ENCODE measurements at regions not wholly inside any gene's neighbourhood (a gene's known extent, or its start where the extent isn't known, plus 50 kb on each side); places are given as distances from the start of the nearest gene placed in this dataset.
"Not testable (repeated sequence)": the region's sequence is repeated elsewhere in the genome, so short reads cannot be mapped to it uniquely, and the experiment has no call there.

- DNase-seq = peak; percentile 22
These were observed 147.6 kb upstream of the SHH start for GRCh38 chr7:155959894-155960293.

- no peak for DNase-seq
These were observed 144.7 kb upstream of the SHH start for GRCh38 chr7:155956977-155957376.

DNA sequence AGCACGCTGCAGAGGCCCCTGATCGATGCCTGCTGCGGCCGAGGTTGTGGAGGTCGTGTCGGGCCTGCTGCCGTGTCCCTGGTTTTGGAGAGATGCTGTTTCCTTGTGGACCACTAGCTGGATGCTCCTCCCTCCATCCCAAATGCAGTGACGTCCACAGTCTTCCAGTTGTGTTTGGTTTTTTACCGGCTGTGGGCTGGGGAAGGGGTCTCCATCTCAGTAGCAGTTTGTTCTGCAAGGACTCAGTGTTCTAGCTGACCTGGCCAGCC lies 143.0 kb upstream of the SHH start:
- DNase-seq = no peak

DNA sequence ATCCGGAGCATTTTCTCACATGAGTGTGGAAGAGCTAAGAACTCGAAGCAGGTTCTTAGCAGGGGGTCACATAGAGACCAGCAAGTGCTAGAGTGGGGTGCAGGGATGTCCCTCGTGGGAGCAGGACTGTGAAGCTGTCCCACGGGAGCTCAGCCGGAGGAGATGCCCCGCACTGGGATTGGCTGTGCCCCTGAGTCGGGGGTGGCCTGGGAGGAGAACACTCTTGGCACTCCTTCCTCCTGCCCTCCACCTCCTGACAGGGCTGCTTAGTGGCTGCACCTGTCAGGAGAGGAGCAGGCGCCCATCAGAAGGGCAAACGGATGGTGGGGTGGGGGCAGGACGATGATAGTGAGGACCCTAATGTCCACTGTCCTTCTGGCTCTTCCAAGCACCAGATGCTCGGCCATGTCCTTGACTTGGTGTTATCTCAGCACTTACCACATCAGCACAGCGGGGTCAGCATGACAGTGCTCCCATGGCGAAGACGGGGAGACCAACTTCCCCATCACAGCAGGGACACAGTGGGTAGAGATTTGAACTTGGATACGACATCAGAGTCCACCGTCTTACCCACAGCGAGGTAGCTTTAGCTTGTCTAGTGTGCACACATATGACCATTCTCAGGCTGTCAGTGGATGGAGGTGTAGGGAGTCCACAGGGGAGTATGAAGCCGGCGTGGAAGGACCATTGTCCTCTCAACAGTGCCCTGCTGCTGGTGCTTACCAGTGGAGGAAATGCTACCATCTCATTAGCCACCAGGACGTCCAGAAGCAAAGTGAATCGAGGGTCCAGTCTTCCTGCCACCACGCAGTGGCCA lies 142.5 kb upstream of the SHH start:
- no peak for DNase-seq

GRCh38 chr7:155953781-155954549 lies 141.7 kb upstream of the SHH start:
- no peak for DNase-seq

- DNase-seq = no peak
These were observed 141.2 kb upstream of the SHH start for GRCh38 chr7:155953501-155953778.

GRCh38 chr7:155951554-155952158 lies 139.4 kb upstream of the SHH start:
- DNase-seq = no peak

DNA sequence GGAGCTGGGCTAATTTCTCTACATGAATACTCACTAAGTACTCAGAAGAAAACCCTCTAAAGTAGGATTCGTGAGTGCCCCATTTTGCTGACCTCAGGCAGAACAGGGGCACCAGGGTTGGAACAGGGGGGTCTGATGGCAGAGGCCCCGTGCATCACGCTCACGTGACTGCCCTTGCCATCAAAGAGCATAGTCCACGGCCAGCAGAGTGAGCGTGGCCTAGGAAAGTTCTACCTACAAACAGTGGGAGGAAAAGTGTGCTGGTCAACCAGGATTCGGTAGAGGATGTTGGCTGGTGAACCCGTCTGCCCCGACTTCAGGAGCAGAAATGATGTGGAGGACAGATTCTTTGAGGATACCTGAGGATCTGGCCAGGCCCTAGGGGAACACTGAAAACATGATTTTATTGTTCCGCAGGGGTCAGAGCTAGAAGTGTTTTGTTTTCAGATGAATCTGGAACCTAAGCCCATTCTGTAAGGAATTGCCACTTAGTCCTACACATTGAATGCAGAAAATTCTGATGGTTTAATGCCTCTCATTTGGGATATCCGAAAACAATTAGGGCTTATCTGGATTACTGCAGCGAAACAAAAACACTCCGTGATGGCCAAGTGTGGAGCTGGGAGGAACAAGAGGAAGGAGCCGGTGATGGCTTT lies 138.8 kb upstream of the SHH start:
- DNase-seq = no peak

GRCh38 chr7:155948845-155949244 lies 136.6 kb upstream of the SHH start:
- DNase-seq = no peak

GRCh38 chr7:155948423-155948822 lies 136.2 kb upstream of the SHH start:
- DNase-seq = no peak

- DNase-seq = no peak
These were observed 134.8 kb upstream of the SHH start for GRCh38 chr7:155947051-155947450.

- no peak for DNase-seq
These were observed 133.5 kb upstream of the SHH start for GRCh38 chr7:155945670-155946325.

DNA sequence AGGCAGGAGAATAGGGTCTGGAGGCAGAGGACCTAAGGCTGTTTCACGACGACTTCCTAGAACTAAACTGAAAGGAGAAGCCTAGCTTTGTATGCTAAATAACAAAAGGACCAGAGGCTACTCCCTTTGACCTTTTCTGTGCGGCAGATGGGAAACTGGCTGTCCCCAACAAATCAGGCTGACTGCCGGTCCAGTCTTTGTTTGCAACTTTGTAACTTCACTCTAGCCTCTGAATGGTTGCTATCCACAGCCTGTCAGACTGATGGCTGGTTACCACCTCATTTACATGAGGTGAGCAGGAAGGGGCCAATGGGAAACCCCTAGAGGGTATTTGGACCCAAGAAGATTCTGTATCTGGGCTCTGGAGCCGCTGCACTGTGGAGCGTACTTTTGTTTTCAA lies 132.6 kb upstream of the SHH start:
- DNase-seq = no peak

GRCh38 chr7:155943251-155943899 lies 131.1 kb upstream of the SHH start:
- DNase-seq = no peak

DNA sequence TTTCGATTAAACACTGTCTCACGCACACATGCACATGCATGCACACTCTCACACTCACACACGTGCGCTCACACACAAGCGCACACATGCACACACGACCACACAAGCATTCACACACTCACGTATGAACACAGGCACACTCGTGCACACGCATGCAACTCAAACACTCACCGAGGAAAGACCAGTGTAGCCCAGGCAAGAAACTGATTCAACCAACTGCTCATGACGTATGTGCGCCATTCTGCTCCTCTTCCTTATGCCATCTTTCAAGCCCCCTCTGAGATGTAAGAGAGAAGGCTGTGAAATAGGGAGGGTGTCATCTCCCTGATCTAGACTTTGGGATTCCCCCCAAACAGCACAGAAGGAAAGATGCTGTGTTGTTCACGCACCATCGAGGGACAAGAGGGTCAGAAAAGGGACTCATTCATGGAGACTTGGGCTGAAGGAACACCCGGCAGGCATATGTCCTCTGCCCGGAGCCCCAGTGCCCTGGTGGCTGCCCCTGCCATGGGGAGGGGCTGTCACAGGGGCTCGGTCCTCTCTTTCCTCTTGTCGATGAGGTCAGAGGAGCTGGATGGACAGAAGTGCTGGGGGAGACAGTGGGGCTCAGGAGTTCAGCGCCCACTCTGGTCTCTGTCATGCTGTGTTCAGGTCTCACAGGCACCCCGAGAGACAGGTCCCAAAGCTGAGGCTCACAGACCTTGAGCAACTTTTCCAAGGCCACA lies 130.1 kb upstream of the SHH start:
- DNase-seq = no peak

DNA sequence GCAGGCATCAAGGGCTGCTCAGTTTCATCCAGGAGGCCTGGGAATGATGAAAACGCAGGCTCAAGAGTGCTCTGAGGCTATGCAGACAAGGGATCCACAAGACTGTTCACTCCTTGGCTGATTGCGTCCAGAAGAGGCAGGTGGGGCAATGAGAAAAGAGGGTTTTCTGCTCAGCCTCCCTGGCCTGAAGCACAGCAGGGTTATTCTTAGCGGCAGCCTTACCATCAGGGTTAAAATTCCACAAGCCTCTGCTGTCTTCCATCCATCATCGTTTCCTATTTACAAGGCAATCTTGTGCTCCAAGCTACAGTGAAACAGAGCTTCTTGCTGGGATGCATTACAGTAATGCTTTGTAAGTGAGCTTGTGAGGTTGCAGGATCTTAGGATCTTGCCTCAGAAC lies 129.4 kb upstream of the SHH start:
- DNase-seq = no peak

DNA sequence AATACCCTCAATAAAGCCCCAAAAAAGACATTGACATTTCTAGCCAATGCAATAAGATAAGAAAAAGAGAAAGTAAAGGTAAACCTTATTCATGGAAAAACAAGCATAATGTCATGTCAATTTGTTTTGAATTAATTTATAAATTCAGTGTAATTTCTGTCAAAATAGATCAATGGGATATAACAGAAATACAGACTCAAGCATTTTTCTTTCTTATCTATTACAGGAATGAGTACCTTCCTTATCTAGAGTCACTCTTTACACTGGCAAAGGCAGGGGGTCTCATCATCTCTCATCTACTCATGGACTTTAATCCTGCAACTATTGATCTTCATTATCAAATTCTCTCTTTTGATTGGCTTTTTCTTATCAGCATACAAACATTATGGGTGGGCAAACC lies 127.1 kb upstream of the SHH start:
- no peak for DNase-seq

GRCh38 chr7:155938129-155938528 lies 125.9 kb upstream of the SHH start:
- no peak for DNase-seq

DNA sequence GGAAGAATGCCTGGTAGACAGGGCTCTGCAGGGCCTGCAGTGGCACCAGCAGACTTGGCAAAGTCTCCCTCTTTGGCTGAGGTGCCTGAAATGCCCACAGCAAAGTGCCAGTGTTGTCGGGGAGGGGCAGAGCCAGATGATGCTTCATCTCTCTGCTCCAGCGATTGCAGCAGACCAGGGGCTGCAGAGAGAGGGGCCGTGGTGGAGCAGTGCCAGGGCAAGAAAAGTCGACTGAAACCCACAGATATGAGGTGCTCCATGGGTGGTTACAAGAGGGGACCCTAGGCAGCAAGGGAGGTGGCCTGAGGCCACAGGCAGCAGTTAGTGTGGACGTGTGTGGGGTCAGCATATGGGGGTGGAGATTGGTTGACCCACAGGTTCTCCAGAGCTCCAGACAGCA lies 123.5 kb upstream of the SHH start:
- DNase-seq = no peak

- no peak for DNase-seq
These were observed 122.8 kb upstream of the SHH start for GRCh38 chr7:155935005-155935557.

DNA sequence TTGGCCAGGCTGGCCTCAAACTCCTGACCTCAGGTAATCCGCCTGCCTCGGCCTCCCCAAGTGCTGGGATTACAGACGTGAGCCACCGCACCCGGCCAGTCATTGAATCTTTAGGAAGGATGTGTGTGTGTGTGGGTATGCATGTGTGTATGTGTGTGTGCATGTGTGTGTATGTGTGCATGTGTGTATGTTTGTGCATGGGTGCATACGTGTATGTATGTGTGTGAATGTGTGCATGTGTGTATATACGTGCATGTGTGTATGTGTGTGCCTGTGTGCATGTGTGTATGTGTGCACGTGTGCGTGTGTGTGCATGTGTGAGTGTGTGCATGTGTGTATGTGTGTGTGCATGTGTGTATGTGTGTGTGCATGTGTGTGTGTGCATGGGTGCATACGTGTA lies 120.1 kb upstream of the SHH start:
- DNase-seq = not testable (repeated sequence)

Data from NCI-H1417 treated with DMSO at 0.1 percent for 48 hours (cell line).